ENCODE measurements at regions not wholly inside any gene's neighbourhood (a gene's known extent, or its start where the extent isn't known, plus 50 kb on each side); places are given as distances from the start of the nearest gene placed in this dataset.
A peak's percentile ranks its signal among the peaks of the same experiment; 100 is the strongest.
"Not testable (repeated sequence)": the region's sequence is repeated elsewhere in the genome, so short reads cannot be mapped to it uniquely, and the experiment has no call there.

- in situ Hi-C loops (cut with HindIII; ENCODE audit: low sequenced_read_pairs): no loop called here
- DNase-seq (ENCODE audit: low spot score): no peak
These were observed 212.5 kb upstream of the DDHD1 start for GRCh38 chr14:53365486-53366130.

GRCh38 chr14:53362916-53363315 is 209.8 kb upstream of the DDHD1 start:
- not testable (repeated sequence) for DNase-seq (ENCODE audit: low spot score)

GRCh38 chr14:53360829-53361228 is 207.7 kb upstream of the DDHD1 start:
- in situ Hi-C loops (cut with HindIII; ENCODE audit: low sequenced_read_pairs): no loop called here

More at GRCh38 chr14:53362916-53363315, 209.8 kb upstream of the DDHD1 start:
- in situ Hi-C loops (cut with HindIII; ENCODE audit: low sequenced_read_pairs): not testable (repeated sequence)

GRCh38 chr14:53358166-53358565 is 205.0 kb upstream of the DDHD1 start:
- no peak for DNase-seq (ENCODE audit: low spot score)
- in situ Hi-C loops (cut with HindIII; ENCODE audit: low sequenced_read_pairs): no loop called here

More at GRCh38 chr14:53360829-53361228, 207.7 kb upstream of the DDHD1 start:
- DNase-seq (ENCODE audit: low spot score): no peak

GRCh38 chr14:53356361-53357150 is 203.4 kb upstream of the DDHD1 start:
- in situ Hi-C loops (cut with HindIII; ENCODE audit: low sequenced_read_pairs): no loop called here
- DNase-seq (ENCODE audit: low spot score): no peak

GRCh38 chr14:53355581-53356112 is 202.5 kb upstream of the DDHD1 start:
- in situ Hi-C loops (cut with HindIII; ENCODE audit: low sequenced_read_pairs): no loop called here
- peak; percentile 72 for DNase-seq (ENCODE audit: low spot score)

GRCh38 chr14:53354336-53354735 is 201.2 kb upstream of the DDHD1 start:
- DNase-seq (ENCODE audit: low spot score): no peak
- in situ Hi-C loops (cut with HindIII; ENCODE audit: low sequenced_read_pairs): no loop called here

- in situ Hi-C loops (cut with HindIII; ENCODE audit: low sequenced_read_pairs): no loop called here
- DNase-seq (ENCODE audit: low spot score): no peak
These were observed 197.7 kb upstream of the DDHD1 start for GRCh38 chr14:53350866-53351265.

GRCh38 chr14:53350429-53350828 is 197.3 kb upstream of the DDHD1 start:
- in situ Hi-C loops (cut with HindIII; ENCODE audit: low sequenced_read_pairs): no loop called here
- DNase-seq (ENCODE audit: low spot score): no peak

GRCh38 chr14:53346988-53347387 is 193.9 kb upstream of the DDHD1 start:
- in situ Hi-C loops (cut with HindIII; ENCODE audit: low sequenced_read_pairs): no loop called here
- DNase-seq (ENCODE audit: low spot score): no peak

- in situ Hi-C loops (cut with HindIII; ENCODE audit: low sequenced_read_pairs): no loop called here
- no peak for DNase-seq (ENCODE audit: low spot score)
These were observed 188.2 kb upstream of the DDHD1 start for GRCh38 chr14:53341324-53341723.

GRCh38 chr14:53338192-53338591 is 185.1 kb upstream of the DDHD1 start:
- in situ Hi-C loops (cut with HindIII; ENCODE audit: low sequenced_read_pairs): no loop called here
- no peak for DNase-seq (ENCODE audit: low spot score)

GRCh38 chr14:53336729-53337128 is 183.6 kb upstream of the DDHD1 start:
- in situ Hi-C loops (cut with HindIII; ENCODE audit: low sequenced_read_pairs): no loop called here
- no peak for DNase-seq (ENCODE audit: low spot score)

- DNase-seq (ENCODE audit: low spot score): no peak
- in situ Hi-C loops (cut with HindIII; ENCODE audit: low sequenced_read_pairs): no loop called here
These were observed 180.7 kb upstream of the DDHD1 start for GRCh38 chr14:53333809-53334208.

- in situ Hi-C loops (cut with HindIII; ENCODE audit: low sequenced_read_pairs): no loop called here
- DNase-seq (ENCODE audit: low spot score): no peak
These were observed 178.8 kb upstream of the DDHD1 start for GRCh38 chr14:53331921-53332320.

- DNase-seq (ENCODE audit: low spot score): no peak
- in situ Hi-C loops (cut with HindIII; ENCODE audit: low sequenced_read_pairs): no loop called here
These were observed 178.1 kb upstream of the DDHD1 start for GRCh38 chr14:53331247-53331646.

GRCh38 chr14:53330441-53330840 is 177.3 kb upstream of the DDHD1 start:
- DNase-seq (ENCODE audit: low spot score): no peak
- in situ Hi-C loops (cut with HindIII; ENCODE audit: low sequenced_read_pairs): no loop called here

- in situ Hi-C loops (cut with HindIII; ENCODE audit: low sequenced_read_pairs): no loop called here
- no peak for DNase-seq (ENCODE audit: low spot score)
These were observed 175.7 kb upstream of the DDHD1 start for GRCh38 chr14:53328841-53329240.

GRCh38 chr14:53327716-53328115 is 174.6 kb upstream of the DDHD1 start:
- in situ Hi-C loops (cut with HindIII; ENCODE audit: low sequenced_read_pairs): no loop called here
- no peak for DNase-seq (ENCODE audit: low spot score)

- in situ Hi-C loops (cut with HindIII; ENCODE audit: low sequenced_read_pairs): no loop called here
- DNase-seq (ENCODE audit: low spot score): peak; percentile 12
These were observed 172.2 kb upstream of the DDHD1 start for GRCh38 chr14:53325176-53325806.

Measured in G401 (cell line).